Activated T-cell treated with anti-CD3 and anti-CD28 coated beads, Interleukin-2, amount 50 U/mL, for 1 hour (primary cell): ENCODE measurements at regions not wholly inside any gene's neighbourhood (a gene's known extent, or its start where the extent isn't known, plus 50 kb on each side); places are given as distances from the start of the nearest gene placed in this dataset.
"Not testable (repeated sequence)": the region's sequence is repeated elsewhere in the genome, so short reads cannot be mapped to it uniquely, and the experiment has no call there.

ENCODE experiments used
- DNase-seq: peaks from one replicate; pipeline ENCODE4 v3.0.0-alpha.2; 2020

DNA sequence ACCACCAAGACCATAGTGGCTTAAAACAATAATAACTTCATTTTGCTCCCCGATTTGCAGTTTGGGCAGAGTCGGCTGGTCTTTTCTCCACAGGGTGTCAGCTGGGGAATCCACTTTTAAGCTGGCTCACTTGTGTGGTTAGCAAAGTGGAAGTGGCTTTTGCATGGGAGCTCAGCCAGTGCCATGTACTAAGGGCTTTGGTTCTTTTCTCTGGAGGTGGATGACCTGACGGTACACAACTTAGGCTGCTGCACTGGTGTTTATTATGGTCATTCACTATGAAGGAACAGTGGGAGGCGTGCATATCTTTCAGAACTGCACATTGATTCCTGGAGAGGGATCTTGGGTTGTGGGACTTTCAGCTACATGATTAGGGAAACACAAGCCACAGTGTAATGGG is 141.0 kb downstream of the OR2B2 start:
- no peak for DNase-seq

DNA sequence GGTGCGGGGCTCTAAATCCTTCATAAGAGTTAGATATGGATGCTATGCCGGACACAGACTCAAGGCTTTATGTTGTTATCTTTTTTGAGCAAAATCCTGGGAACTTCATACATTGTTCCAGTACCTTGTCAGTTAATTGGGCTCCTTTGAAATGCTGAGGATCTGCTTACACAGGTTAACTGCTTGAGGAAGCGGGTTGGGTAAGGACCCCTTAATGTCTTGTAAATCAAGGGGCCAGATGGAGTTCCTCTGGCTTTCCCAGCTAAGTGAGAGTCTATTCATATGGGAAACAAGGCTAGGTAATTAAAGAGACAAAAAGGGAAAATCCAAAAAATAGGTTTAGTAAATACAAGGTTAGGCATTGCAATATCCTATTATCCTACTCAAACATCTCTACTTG is 141.5 kb downstream of the OR2B2 start:
- no peak for DNase-seq

DNA sequence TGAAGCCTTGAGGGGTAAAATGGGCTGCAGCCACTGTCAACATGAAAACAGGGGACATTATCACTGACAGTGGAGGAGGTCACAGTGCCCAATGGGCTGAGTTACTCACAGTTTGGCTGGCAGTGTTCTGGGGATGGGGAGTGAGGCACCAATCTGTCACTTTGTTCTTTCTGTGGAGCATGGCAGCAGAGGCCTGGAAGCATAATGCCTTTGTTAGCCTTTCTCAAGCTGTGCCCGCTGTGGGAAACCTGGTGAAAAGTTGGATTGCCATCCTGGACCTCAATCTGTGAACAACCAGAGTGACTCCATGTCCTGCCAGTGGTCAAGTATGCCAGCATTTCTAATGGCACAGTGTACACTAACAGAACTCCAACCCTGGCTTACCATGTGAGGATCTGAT is 143.6 kb downstream of the OR2B2 start:
- no peak for DNase-seq

DNA sequence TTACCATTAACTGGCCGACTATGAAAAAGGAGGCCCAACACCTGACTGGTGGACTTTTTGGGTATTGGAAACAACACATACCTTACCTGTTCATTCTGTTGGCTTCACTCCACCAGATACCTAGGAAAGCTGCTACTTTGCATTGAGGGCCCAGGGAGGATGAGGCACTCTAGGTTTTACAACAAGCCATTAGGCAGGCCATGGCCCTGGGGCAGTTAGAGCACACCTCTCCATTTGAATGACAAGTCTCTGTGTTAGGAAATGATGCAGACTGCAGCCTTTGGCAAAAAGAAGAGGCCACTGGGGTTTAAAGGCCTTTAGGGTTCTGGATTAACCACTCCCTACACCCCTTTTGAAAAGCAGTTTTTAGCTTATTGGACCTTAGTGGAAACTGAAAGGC is 144.3 kb downstream of the OR2B2 start:
- DNase-seq: no peak

DNA sequence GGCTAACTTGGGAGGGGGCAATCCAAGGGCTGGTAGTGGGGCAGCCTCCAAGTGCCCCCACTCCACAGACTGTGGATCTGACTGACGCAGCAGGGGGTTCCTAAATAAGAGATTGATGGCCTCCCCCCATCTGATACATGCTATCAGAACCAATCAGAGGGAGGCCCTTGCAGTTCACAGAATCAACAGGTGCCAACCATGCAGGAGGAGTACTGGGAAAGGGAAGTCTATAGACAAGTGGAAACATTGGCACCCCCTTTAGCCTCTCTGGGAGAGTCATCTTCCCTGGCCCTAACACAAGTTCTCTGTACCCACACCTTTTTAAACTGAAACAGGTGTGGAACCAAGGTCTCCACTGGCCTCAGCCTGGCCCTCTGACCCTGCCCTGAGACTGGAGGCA is 145.8 kb downstream of the OR2B2 start:
- DNase-seq: no peak

DNA sequence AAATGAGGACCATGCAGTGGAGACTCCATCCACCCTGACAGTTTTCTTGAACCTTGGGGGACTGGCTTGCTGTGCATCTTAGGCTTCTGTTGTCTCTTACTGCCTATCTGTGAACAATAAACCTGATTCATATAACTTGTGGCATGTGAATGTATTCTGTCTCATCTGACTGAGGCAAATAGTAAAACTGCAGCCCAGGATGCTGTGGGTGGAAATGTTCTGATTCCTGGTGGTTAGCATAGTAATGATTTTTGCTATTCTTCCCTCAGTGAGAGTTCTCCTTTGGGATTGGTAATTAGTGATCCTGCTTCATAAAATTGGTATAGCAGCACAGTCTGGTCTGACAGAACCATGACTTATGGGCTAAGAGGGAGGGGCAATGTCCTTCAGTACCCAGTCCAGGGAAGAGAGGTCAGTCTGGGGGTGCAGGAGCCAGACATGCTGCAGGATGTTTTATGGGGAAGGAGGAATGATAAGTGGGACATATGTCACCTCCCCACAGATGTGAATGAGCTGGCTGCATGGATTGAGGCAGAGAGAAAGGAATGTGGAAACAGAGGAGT is 147.1 kb downstream of the OR2B2 start:
- no peak for DNase-seq

DNA sequence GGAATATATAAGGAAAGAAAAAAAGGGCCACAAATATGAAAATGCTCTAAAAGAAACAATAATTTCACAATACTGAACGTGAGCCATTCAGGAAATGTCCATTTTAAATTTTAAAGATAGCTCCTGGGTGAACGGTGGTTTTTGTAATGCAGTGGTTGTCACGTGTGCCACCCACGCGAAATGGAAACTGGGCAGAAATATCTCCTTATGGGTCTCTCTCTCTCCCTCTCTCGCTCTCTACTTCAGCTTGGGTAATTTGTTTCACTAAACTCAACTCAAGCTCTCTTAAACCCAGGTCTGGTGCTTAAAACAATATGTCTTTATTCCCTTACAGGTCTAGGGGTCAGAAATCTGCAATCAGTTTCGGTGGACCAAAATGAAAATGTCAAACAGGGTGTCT is 150.8 kb downstream of the OR2B2 start:
- peak; percentile 35 for DNase-seq

DNA sequence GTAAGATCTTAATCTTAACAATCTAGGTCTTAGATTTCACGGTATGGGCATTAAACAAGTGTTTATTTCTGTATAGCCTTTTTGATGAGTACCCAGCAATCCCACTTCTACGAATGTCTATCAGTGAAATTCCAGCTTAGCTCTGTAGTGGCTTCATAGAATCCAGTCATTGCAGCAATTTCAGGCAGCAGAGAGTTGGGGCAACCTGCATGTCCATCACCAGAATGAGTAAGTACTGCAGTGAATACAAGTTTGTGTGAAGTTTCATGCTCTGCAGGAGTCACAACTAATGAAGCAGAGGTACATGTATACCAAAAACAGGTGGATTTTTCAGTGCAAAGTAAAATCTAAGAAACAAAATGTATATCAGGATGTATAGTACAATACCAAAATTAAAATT is 151.7 kb downstream of the OR2B2 start:
- no peak for DNase-seq

DNA sequence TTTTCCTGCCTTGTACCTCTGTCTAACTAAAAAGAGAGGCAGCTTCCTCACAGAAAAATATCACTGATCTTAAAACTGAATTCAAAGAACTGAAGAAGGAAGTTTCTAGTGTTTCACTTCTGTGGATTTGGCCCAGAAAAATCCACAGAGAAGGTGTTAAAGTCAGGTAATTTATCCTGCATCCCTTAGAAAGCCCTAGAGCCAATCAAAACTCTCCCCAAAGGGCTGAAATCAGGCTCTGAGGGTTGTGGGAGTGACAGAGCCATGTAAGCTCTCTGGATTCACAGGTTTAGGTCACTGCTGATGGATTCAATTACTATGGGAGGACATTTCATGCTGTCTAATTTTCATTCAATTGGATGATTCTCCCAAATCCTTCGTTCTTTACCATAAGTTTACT is 152.3 kb downstream of the OR2B2 start:
- no peak for DNase-seq

DNA sequence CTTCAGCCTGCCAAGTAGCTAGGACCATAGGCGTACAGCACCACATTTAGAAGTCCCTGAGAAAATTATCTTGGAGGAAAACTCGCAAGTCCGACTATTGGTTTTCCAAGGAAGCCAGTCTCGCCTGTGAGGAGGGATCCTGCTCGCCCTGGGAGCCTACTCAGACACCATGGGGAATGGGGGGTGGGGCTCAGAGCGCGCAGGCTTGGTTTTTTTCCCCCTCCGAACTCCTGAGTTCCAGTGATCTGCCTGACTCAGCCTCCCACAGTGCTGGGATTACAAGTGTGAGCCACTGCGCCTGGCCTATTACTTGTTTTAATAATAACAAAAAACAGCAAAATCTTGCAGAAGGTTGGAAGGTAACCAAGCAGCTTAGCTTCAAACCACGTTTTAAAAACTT is 153.7 kb downstream of the OR2B2 start:
- no peak for DNase-seq

DNA sequence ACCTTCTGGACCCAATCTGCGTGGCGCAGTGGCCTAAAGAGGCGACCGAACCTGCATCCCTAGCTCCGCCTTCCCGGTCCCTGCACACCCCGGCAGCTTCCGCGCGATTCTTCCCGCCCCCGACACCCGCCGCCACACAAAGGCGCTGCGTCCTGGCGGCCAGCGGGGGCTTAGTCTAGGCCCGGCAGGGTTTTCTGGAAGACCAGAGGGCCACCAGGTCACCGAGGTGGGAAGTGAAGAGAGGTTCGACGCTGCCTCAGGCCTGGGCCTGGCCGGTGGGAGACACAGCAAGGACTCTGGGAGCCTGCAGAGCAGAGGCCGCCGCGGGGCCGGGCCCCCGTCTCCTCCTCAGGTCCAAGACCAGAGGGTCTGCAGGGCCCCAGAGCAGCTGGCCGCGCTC is 154.9 kb downstream of the OR2B2 start:
- DNase-seq: peak; percentile 64

DNA sequence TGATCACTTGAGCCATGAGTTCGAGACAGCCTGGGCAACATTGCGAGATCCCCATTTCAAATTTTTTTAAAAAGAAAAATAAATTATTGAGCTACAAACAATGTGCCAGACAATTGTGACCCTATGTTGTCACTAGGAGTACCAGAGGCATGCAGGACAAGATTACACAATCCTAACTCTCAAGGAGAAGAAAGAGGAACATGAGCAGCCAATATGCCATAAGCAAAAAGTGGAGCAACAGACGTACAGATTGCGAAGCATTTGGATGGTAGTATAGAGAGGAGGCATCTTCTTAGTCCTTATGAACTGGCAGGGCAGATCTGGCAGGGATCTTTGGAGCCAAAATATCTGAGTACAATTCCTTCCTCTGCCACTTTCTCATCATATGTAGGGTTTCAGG is 156.4 kb downstream of the OR2B2 start:
- DNase-seq: no peak

DNA sequence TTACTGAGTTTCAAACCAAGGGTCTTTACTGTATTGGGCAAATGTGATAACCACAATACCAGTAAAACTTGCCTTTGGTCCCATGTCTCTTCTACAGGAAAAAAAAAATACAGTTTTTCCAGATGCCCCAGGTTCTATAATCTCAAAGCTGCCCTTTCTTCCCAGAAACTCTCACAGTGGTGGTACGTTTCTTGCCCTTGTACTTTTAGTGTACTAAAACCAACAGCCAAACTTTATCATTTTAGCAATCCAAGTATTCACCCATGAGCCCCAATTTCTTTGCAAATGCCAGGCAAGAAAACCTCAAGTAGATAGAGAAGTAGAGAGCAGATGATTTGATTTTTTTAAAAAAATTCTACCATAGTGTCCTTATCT is 157.8 kb downstream of the OR2B2 start:
- DNase-seq: no peak

DNA sequence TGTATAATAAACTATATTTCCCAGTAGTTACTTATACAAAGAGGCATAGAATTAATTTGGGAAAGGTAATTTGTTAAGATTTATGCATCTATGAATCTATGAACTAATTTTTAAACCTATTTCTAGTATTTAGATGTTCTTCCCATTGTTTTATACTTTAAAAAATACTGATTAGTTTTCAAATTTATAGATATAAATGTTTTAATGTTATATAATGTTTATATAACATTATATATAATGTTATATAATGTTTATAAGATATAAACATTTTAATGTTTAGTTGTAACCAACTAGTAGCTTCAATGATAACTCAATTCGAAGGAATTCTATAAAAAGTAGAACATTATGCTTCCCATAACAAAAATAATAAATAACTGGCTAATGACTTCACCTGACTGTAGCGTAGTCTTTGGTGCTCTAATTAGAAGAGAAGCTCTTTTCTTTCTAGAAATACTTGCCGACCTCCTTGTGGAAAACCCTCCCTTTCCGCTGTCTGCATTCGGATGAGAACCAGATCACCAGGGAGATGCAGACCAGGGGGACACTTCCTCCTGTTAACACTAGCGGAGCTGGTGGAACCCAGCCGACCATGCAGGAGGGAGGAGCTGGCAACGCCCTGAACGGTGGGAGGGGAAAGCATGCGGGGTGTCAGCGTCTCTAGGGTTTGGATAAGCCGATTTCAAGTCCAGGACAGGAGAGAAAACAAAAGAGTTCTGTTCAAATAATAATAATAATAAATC is 158.4 kb downstream of the OR2B2 start:
- peak; percentile 69 for DNase-seq

DNA sequence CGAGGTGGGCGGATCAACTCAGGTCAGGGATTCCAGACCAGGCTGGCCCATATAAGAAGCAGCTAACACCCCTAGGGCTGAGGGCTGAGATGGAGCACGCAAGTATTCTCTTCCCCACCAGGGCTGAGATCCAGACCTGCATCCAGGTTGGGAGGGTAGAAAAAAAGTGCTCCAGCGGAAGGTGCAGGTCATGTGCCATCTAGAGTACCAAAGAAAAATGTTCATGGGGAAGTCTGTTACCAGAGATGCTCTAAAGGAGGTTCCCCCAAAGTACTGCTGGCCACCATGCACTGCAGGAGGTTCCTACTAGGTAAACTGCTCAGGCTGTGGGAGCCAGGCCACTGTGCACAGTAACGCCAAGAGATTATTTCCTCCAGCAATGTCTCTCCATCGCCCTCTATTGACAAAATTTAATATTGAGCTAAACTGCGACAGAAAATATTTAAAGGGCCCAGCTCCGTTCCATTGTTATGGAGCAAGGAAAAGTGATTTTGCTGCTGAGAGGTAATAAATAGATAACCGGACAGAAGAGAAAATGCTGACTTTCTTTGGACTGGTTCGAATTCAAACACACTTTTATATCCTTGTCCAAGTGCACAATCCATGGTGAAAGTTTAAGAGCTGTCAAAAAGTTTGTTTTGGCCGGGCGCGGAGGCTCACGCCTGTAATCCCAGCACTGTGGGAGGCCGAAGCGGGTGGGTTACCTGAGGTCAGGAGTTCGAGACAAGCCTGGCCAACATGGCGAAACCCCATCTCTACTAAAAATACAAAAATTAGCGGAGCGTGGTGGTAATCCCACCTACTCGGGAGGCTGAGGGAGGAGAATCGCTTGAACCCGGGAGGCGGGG is 159.9 kb downstream of the OR2B2 start:
- peak; percentile 63 for DNase-seq

DNA sequence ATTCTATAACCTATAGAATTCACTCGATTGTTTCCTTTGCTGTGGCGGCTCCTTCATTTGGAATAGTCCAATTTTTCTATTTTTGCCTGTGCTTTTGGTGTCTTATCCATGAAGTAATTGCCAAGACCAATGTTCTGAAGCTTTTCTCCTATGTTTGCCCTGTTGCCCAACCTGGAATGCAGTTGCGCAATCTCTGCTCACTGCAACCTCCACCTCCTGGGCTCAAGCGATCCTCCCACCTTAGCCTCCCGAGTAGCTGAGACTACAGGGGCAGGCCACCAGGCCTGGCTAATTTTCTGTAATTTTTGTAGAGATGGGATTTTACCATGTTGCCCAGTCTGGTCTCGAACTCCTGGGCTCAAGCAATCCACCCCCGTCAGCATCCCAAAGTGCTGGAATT is 163.5 kb downstream of the OR2B2 start:
- DNase-seq: no peak

DNA sequence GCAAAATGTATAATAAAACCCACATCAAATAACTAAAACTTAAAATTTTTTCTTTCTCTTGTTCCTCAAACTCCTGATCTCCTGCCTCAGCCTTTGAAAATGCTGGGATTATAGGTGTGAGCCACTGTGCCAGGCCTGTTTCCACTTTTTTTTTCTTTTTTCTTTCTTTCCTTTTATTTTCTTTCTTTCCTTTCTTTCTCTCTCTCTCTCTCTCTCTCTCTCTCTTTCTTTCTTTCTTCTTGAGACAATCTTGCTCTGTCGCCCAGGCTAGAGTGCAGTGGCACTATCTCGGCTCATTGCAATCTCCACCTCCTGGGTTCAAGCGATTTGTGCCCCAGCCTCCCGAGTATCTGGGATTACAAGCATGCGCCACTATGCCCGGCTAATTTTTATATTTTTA is 164.6 kb downstream of the OR2B2 start:
- DNase-seq: no peak

DNA sequence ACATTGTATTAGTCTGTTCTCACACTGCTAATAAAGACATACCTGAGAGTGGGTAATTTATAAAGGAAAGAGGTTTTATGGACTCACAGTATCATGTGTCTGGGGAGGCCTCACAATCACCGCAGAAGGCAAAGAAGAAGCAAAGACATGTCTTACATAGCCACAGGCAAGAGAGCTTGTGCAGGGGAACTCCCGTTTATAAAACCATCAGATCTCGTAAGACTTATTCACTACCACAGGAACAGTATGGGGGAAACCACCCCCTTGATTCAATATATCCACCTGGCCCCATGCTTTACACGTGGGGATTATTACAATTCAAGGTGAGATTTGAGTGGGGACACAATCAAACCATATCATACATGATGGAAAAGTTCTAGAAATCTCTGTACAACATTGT is 165.3 kb downstream of the OR2B2 start:
- DNase-seq: not testable (repeated sequence)

DNA sequence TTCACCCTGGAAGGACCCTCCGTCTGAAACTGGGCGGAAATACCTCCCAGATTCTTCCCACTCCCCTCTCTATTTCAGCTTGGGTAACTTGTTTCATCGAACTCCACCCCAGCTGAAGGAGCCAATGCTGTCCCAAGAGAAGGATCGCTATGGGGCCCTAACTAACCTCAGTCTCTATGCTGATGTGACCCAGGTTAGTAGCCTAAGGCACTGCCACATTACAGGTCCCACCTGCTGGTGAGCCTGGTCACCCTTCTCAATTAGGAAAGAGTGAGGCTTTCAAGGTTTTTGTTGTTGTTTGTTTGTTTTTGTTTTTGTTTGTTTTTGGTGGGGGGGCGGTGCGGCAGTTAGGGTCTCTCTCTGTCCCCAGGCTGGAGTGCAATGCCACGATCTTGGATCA is 168.4 kb downstream of the OR2B2 start:
- DNase-seq: no peak

DNA sequence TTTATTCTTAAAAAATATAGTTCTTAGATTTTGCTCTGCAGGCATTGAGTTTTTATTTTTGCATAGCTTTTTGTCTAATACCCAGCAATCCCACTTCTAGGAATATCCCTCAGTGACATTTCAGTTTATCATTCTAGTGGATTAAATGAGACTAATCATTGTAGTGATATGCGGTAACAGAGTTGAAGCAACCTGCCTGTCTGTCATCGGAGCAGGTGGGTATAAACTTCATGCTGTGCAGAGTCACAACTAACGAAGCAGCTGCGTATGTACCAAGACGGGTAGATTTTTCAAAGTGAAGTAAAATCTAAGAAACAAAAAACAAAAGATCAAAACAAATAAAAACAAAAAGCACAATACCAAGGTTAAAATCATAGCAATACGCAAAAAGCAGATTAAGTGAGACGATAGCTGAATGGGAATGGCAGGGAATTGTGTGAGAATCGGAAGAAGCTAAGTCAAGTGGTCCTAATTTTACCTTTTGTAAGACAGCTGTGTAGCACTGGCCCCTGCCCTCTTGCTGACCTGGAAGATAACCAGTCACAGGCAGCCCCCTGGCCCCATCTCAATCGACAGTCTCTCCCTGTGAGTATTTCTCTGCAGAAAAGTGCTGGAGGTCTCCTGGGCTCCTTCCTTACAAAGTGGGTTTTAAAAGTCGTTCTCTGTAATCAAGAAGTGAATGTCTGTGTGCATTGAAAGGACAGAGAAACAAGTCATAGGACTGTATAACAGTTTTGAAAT is 169.2 kb downstream of the OR2B2 start:
- DNase-seq: no peak

DNA sequence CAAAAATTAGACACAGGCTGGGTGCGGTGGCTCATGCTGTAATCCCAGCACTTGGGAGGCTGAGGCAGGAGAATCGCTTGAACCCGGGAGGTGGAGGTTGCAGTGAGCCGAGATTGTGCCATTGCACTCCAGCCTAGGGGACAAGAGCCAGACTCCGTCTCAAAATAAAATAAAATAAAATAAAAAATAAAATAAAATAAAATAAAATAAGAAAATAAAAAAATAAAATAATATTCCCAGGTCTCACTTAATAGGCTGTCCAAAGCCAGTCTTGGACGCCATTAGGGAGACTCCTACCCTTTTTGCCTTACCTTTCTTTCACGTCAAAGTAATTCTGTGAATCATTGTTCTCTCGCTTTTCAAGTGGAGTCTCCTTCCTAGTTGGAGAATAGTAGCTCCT is 172.3 kb downstream of the OR2B2 start:
- not testable (repeated sequence) for DNase-seq

DNA sequence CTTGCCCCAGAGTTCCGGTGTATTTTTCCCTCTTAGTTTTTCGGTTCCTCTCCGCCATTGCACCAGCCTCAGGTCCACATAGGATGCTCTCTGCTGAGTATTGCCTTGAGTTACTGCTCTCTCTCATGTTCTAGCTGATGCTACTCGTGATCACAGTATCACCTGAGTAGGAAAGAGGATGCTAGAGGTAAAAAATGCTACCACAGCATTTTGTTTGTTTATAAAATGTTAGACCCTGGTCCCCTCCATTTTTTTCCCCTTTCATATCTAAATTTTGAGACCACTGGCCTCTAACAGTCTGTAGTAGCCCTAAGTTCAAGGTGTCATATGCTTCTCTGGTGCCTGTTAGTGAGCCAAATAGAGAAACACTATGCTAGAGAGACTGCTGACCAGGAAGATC is 175.5 kb downstream of the OR2B2 start:
- DNase-seq: no peak

DNA sequence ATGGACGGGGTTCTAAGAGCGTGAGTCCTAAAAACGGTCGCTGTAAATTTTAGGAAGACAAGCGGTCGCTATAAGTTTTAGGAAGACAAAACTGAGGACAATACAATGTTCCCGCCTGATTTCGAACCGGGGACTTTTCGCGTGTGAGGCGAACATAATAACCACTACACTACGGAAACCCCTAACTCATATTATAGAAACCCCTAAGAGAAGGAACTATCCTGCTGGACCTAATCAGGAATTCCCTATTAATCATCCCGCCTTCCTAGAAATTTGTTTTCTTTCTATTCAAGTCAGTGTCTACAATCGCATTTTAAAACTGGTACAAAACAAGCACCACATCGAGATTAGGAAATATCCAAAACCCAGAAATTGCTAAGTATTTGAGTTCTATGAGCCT is 183.8 kb downstream of the OR2B2 start:
- DNase-seq: no peak

DNA sequence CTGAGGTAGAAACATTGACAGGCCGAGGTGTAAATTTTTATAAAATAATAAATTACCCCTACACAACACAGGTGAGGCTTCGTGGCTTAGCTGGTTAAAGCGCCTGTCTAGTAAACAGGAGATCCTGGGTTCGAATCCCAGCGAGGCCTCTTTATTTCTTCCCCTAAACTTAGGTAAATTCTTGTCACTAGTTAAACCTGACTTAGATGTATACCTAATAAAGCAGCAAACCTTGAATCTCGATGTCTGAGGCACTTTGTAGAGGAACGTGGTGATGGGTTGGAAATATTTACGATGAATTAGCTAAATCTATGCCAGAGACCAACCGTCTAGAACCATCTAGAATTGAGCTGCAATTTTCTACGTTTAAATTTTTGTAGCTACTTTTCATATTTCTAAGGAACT is 185.6 kb downstream of the OR2B2 start:
- DNase-seq: no peak
